ENCODE measurements at regions not wholly inside any gene's neighbourhood (a gene's known extent, or its start where the extent isn't known, plus 50 kb on each side); places are given as distances from the start of the nearest gene placed in this dataset.
A peak's percentile ranks its signal among the peaks of the same experiment; 100 is the strongest.
"Not testable (repeated sequence)": the region's sequence is repeated elsewhere in the genome, so short reads cannot be mapped to it uniquely, and the experiment has no call there.

GRCh38 chrX:67213686-67214085 is 330.1 kb upstream of the AR start:
- not testable (repeated sequence) for DNase-seq (ENCODE audit: low read depth in 4 of 4, low spot score in 3 of 4)

GRCh38 chrX:67207912-67208311 is 335.9 kb upstream of the AR start:
- DNase-seq (ENCODE audit: low read depth in 4 of 4, low spot score in 3 of 4): no peak

GRCh38 chrX:67159437-67159836 is 384.4 kb upstream of the AR start:
- DNase-seq (ENCODE audit: low read depth in 4 of 4, low spot score in 3 of 4): no peak

GRCh38 chrX:67114635-67115034 is 429.2 kb upstream of the AR start:
- no peak for DNase-seq (ENCODE audit: low read depth in 4 of 4, low spot score in 3 of 4)

- no peak for DNase-seq (ENCODE audit: low read depth in 4 of 4, low spot score in 3 of 4)
Measured at GRCh38 chrX:67105758-67106116, 438.1 kb upstream of the AR start.

- no peak for DNase-seq (ENCODE audit: low read depth in 4 of 4, low spot score in 3 of 4)
Measured at GRCh38 chrX:67104982-67105757, 438.7 kb upstream of the AR start.

GRCh38 chrX:67100031-67100884 is 443.6 kb upstream of the AR start:
- no peak for DNase-seq (ENCODE audit: low read depth in 4 of 4, low spot score in 3 of 4)

GRCh38 chrX:67094061-67094460 is 449.8 kb upstream of the AR start:
- no peak for DNase-seq (ENCODE audit: low read depth in 4 of 4, low spot score in 3 of 4)

GRCh38 chrX:67050760-67051159 is 411.9 kb upstream of the EDA2R start:
- DNase-seq (ENCODE audit: low read depth in 4 of 4, low spot score in 3 of 4): no peak

GRCh38 chrX:67044866-67045265 is 406.0 kb upstream of the EDA2R start:
- no peak for DNase-seq (ENCODE audit: low read depth in 4 of 4, low spot score in 3 of 4)

GRCh38 chrX:67044029-67044653 is 405.3 kb upstream of the EDA2R start:
- DNase-seq (ENCODE audit: low read depth in 4 of 4, low spot score in 3 of 4): no peak

GRCh38 chrX:67004451-67004850 is 365.6 kb upstream of the EDA2R start:
- DNase-seq (ENCODE audit: low read depth in 4 of 4, low spot score in 3 of 4): no peak

- no peak for DNase-seq (ENCODE audit: low read depth in 4 of 4, low spot score in 3 of 4)
Measured at GRCh38 chrX:66994729-66995128, 355.9 kb upstream of the EDA2R start.

GRCh38 chrX:66992077-66992476 is 353.2 kb upstream of the EDA2R start:
- DNase-seq (ENCODE audit: low read depth in 4 of 4, low spot score in 3 of 4): not testable (repeated sequence)

GRCh38 chrX:66988331-66988730 is 349.5 kb upstream of the EDA2R start:
- DNase-seq (ENCODE audit: low read depth in 4 of 4, low spot score in 3 of 4): no peak

- no peak for DNase-seq (ENCODE audit: low read depth in 4 of 4, low spot score in 3 of 4)
Measured at GRCh38 chrX:66961665-66962064, 322.8 kb upstream of the EDA2R start.

- DNase-seq (ENCODE audit: low read depth in 4 of 4, low spot score in 3 of 4): no peak
Measured at GRCh38 chrX:66931713-66932112, 292.8 kb upstream of the EDA2R start.

GRCh38 chrX:66930516-66930915 is 291.6 kb upstream of the EDA2R start:
- DNase-seq (ENCODE audit: low read depth in 4 of 4, low spot score in 3 of 4): not testable (repeated sequence)

- no peak for DNase-seq (ENCODE audit: low read depth in 4 of 4, low spot score in 3 of 4)
Measured at GRCh38 chrX:66920296-66920695, 281.4 kb upstream of the EDA2R start.

GRCh38 chrX:66919280-66919832 is 280.5 kb upstream of the EDA2R start:
- peak in 2 of 4 donors; percentile 10 to 12 for DNase-seq (ENCODE audit: low read depth in 4 of 4, low spot score in 3 of 4)

- no peak for DNase-seq (ENCODE audit: low read depth in 4 of 4, low spot score in 3 of 4)
Measured at GRCh38 chrX:66918511-66918910, 279.6 kb upstream of the EDA2R start.
